GM21381 (cell line): ENCODE measurements at regions not wholly inside any gene's neighbourhood (a gene's known extent, or its start where the extent isn't known, plus 50 kb on each side); places are given as distances from the start of the nearest gene placed in this dataset.

Experiments
- ATAC-seq: cut with Tn5 transposase; IDR thresholded peaks from one replicate; pipeline ENCODE4 v1.9.1; 2021; ENCODE audit warnings: mild to moderate bottlenecking, moderate library complexity; ENCODE audit not compliant: unreplicated experiment

GRCh38 chr18:33960417-33960816 lies 264.3 kb downstream of the NOL4 start:
- no peak for ATAC-seq

- ATAC-seq: no peak
Measured at GRCh38 chr18:33959609-33960008, 265.1 kb downstream of the NOL4 start.

DNA sequence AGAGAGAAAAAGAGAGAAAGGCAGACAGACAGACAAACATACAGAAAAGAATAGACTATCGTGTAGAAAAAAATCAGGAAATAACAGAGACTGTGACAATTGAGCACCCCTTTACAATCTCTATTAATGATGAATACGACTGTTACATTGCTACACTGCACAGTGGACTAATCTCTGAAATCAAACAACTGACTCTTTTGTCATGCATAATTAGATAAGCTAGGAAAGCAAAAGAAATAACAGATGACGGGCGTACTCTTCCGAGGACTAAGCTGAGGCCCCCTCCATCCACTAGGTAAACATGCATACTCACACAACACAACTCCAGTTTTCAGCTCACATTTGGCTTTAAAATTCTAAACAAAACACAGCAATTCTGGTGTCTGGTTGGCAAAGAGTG lies 267.0 kb downstream of the NOL4 start:
- ATAC-seq: no peak

GRCh38 chr18:33951031-33951430 lies 273.7 kb downstream of the NOL4 start:
- ATAC-seq: no peak

- ATAC-seq: no peak
Measured at GRCh38 chr18:33946336-33946735, 278.4 kb downstream of the NOL4 start.

- ATAC-seq: no peak
Measured at GRCh38 chr18:33944493-33944892, 280.2 kb downstream of the NOL4 start.

- no peak for ATAC-seq
Measured at GRCh38 chr18:33937270-33937816, 287.4 kb downstream of the NOL4 start.

GRCh38 chr18:33934258-33934657 lies 290.5 kb downstream of the NOL4 start:
- no peak for ATAC-seq

DNA sequence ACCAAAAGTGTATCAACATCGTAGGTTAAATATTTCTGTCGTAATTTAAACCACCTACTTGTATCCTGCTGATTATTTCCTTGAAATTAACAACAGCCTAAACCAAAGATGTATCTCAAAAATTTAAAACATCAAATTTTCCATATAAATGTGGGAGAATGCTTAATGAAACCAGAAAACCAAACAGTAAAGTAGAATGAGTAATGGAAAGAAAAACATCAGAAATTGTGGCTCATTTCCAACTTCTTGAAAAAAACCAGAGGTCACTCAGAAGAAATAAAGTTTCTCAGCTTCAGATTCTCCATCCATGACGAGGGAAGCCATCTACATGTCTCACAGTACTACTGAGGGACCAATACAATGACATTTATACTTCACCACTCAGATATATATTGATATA lies 296.5 kb downstream of the NOL4 start:
- ATAC-seq: no peak

DNA sequence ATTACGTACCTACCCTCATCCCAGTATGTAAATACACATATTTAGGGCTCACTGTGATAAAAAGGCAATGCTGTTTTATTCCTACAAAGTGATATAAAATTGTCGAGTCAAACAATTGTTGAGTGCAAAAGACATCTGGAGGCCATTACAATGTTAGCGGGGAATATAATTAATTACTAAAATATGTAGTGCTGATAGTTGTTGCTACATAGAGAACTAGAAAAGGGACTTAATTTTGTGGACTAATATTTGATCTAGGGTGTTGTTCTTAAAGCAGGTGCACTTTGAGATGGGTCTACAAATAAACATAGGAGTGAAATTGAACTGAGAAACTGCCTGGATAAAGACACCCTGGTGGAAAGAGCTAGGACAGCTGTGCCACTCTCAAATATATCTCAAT lies 300.1 kb downstream of the NOL4 start:
- no peak for ATAC-seq

GRCh38 chr18:33923980-33924379 lies 300.7 kb downstream of the NOL4 start:
- no peak for ATAC-seq

GRCh38 chr18:33918571-33918970 lies 306.1 kb downstream of the NOL4 start:
- no peak for ATAC-seq

- no peak for ATAC-seq
Measured at GRCh38 chr18:33916200-33916599, 308.5 kb downstream of the NOL4 start.

DNA sequence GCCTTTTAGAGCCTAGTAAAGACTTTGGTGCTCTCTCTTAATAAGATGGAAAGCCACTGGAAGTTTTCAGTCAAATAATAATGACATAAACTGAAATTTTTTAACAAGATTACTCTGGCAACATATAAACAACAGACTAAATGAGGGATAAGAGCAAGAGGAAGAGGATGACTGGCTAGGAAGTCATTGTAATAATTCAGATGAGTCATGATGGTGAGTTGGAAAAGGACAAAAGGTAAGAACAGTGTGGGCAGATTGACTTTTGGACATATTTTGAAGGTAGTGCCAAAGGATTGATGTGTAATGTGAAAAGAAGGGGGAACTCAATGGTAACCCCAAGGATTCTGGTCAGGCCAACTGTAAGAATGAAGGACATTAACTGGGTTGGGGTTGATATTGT lies 310.3 kb downstream of the NOL4 start:
- no peak for ATAC-seq

DNA sequence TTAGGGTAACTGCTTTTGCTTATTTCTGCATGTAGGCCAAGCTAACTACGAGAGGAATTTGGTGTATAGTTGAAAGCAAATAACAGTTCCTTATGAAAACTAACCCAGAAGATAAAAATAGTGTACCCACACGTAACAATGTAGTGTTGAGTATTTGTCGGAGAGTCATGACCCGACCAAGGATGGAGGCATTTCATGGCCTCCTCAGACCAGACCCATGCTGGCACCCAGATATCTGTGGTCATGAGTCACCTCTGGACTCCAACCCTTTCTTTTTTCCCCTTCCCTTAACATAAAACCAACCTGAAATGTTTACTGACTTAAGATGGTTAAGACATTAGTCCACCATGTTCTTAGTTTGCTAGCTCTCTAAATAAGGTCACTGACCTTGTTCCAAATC lies 318.7 kb downstream of the NOL4 start:
- no peak for ATAC-seq

DNA sequence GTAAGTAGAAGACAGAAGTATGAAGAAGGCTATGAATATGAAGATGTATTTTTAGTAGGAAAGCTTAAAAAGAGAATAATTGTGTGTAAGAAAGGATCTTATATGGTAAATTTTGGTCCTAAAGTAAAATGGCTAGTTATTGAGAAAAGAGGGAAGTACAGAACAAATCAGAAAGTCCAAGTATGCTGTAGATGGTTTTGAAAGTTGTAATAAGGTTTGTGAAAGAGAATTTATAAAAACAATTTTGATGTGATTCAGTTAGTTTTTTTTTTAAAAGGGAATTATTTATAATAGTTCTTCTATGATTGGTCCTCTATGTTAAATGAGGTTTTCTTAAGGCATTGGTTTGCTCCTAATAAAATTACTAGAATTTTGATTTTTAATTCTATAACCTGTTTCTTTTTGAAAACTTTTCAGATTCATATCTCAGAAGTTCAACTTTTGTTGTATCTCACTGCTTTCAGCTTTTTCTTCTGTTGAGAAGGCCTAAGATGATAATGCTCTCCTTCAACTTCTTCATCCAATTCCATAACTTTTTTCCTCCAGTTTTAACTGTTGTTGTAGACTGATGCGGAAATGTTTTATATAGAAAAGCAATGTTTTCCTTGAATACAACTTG lies 322.7 kb downstream of the NOL4 start:
- ATAC-seq: no peak

- ATAC-seq: no peak
Measured at GRCh38 chr18:33900638-33901037, 322.6 kb downstream of the ASXL3 start.

DNA sequence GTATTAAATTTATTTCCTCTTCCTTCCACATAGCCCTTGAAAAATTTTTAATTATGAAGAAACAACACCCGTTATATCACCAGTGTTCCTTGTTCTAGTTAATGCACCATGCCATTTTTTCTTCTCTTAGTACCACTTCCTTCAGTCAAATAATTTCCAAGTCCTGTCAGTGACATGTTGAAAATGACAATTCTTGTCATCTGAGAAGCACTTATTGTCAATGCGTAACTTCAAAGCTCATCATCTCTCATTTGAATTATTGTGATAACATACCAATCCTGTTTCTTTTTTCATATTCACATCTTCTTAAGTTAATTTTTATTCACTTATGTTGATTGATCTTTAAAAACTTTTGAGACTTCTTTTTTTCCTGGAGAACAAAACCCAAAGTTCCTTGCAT lies 320.4 kb downstream of the ASXL3 start:
- ATAC-seq: no peak

DNA sequence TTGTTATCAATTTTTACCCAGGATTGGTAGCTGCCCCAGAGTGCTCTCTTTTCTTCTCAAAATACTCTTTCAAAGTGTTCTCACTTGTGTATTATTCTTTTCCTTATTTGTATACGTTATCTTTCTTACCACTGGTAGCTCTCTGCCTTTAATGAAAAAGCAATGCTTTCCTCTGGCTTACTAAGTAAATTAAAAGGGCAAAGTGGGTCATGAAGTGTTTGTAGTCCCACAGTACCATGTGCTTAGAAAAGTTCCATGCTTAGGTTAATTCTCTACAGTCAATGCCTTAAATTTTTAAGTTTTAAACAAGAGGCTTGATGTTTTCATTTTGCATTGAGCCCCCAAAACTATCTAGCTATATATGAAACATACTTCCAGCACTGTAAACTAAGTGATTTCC lies 300.2 kb downstream of the ASXL3 start:
- no peak for ATAC-seq

DNA sequence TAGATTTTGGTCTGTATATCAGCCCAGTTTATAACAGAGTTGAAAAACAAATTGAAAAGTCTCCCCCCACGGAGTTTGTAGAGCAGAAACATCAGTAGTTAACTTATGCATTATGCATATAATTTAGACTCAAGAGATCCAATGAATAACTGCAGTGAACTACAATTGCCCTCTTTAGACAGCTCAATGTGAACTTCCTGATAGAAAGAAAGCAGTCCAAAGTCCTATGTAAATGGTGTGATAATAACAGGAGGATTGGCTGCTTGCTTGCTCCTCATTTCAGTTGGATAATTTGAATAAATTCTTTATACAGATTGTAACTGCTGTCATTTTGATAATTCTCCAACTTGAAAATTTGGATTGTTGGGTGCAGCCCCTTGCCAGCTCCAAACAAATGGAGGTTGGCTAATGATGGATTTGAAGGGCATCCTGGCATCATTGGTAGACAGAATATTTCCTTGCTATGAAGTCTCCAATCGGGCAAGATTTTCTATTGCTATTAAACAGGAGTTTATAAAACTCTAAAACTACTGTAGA lies 297.1 kb downstream of the ASXL3 start:
- no peak for ATAC-seq

GRCh38 chr18:33873112-33873511 lies 295.1 kb downstream of the ASXL3 start:
- no peak for ATAC-seq

DNA sequence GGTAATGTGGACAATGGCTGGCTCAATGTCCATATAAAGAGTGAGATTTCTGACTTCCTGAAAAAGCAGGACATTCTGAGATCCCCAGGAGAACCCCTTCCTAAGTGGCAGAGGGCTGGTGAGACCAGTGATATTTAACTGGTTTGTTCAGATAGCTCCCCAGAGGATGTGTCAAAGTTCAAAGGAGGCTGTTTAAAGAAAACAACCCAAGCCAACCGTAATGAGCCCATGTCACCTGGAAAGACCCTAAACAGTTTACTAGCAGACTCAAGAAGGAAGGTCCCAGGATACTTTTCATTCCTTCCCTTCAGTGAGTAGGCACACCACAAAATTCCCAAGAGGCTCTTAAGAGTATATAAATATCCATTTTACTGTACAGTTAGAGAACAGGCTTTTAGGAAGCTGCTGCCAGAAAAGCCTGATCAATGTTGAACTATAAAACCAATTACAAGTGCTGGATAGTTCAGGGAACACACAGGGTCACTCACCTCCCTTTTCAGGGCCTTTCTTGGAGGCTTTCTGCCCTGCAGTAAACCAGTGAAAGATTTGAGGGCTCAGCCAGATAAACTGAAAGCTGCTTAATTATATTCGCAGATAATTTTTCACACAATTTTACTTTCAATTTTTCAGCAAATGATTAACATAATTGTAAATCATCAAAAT lies 293.5 kb downstream of the ASXL3 start:
- no peak for ATAC-seq
